ENCODE measurements at regions not wholly inside any gene's neighbourhood (a gene's known extent, or its start where the extent isn't known, plus 50 kb on each side); places are given as distances from the start of the nearest gene placed in this dataset.
A peak's percentile ranks its signal among the peaks of the same experiment; 100 is the strongest.

DNA sequence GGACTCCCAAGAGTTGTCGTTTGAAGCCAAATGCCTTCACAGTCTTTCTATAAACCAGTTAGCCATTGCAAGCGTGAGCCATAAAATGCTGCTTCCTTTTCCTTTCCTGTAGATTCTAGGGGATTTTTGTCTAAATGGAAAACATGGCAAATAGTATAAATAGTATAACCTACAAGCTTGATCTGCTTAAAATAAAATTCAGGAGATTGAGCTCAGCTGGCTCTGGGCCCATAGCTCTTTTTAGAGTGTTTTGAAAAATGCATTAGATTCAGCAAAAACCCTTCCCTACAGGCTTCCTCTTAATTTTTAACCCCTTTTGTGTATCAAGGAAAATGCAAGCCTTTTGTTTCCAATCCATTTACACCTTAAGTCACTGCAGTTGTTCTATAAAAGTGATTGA, 190.1 kb upstream of the GDF10 start:
- H4K20me1 ChIP-seq (ENCODE audit: insufficient read depth, low read length), result no peaks in the 10 kb centered on the region
- no peaks in the 10 kb centered on the region for H3K27me3 ChIP-seq (ENCODE audit: control insufficient read depth in 2 of 2, insufficient read depth in 2 of 2, low read length in 2 of 2)
- H3K9ac ChIP-seq (ENCODE audit: insufficient read depth, low read length, poor library complexity, severe bottlenecking), result no peak overlapping the region
- no peak overlapping the region for H3K4me2 ChIP-seq (replicated peaks; ENCODE audit: extremely low read depth, low read length, poor library complexity, severe bottlenecking)
- H3K4me3 Mint-ChIP-seq, result no peak overlapping the region
- no peak overlapping the region for H3K27ac ChIP-seq (ENCODE audit: low read depth in 1 of 2, low read length in 2 of 2)
- no peak overlapping the region for H2AFZ ChIP-seq (ENCODE audit: insufficient read depth, low read depth, low read length, poor library complexity, severe bottlenecking)
- peaks cover 5% of the 10 kb centered on the region for H3K4me1 Mint-ChIP-seq
- WGBS (ENCODE audit: insufficient coverage), result no CpG with 5 or more reads among the region's 2 CpGs
- H3K36me3 ChIP-seq (replicated peaks in 1 of 2; ENCODE audit: control insufficient read depth in 1 of 2, insufficient read depth in 2 of 2, low read length in 2 of 2), result no peaks in the 10 kb centered on the region
- intact Hi-C loops (cut with micrococcal nuclease), result no loop called here
- no peak overlapping the region for H3K27ac Mint-ChIP-seq
- no peak overlapping the region for H3K4me3 ChIP-seq (replicated peaks in 1 of 3; ENCODE audit: low read depth in 2 of 3, low read length in 3 of 3)
- no peaks in the 10 kb centered on the region for H3K9me3 ChIP-seq (replicated peaks in 1 of 2; ENCODE audit: control insufficient read depth in 1 of 2, insufficient read depth in 1 of 2, low read length in 2 of 2)
- H3K9me3 Mint-ChIP-seq, result no peaks in the 10 kb centered on the region
- H3K4me1 ChIP-seq (ENCODE audit: control insufficient read depth in 1 of 2, insufficient read depth in 2 of 2, low read length in 2 of 2), result peaks cover 3 to 4% of the 10 kb centered on the region in 2 donors
- no peaks in the 10 kb centered on the region for H3K36me3 Mint-ChIP-seq
- H3K27me3 Mint-ChIP-seq (ENCODE audit: low read depth in 3 of 3), result peaks cover 1 to 7% (median 2%) of the 10 kb centered on the region in 3 donors
- no peak for DNase-seq
- H3K79me2 ChIP-seq (ENCODE audit: insufficient read depth, low read length), result no peaks in the 10 kb centered on the region
- TF ChIP-seq CTCF (IDR thresholded peaks at IDR 0.05), result no peak

- Histone ChIP-seq H3K9me3 (replicated peaks in 1 of 2; ENCODE audit: control insufficient read depth in 1 of 2, insufficient read depth in 1 of 2, low read length in 2 of 2) (no peaks in the 10 kb centered on the region), H3K4me2 (replicated peaks; ENCODE audit: extremely low read depth, low read length, poor library complexity, severe bottlenecking) (no peak overlapping the region), H3K4me1 (ENCODE audit: control insufficient read depth in 1 of 2, insufficient read depth in 2 of 2, low read length in 2 of 2) (no peaks in the 10 kb centered on the region), H4K20me1 (ENCODE audit: insufficient read depth, low read length) (no peaks in the 10 kb centered on the region), H3K9ac (ENCODE audit: insufficient read depth, low read length, poor library complexity, severe bottlenecking) (no peak overlapping the region), H3K79me2 (ENCODE audit: insufficient read depth, low read length) (no peaks in the 10 kb centered on the region), H3K27ac (ENCODE audit: low read depth in 1 of 2, low read length in 2 of 2) (no peak overlapping the region), H3K27me3 (ENCODE audit: control insufficient read depth in 2 of 2, insufficient read depth in 2 of 2, low read length in 2 of 2) (no peaks in the 10 kb centered on the region), H3K36me3 (replicated peaks in 1 of 2; ENCODE audit: control insufficient read depth in 1 of 2, insufficient read depth in 2 of 2, low read length in 2 of 2) (no peaks in the 10 kb centered on the region), H3K4me3 (replicated peaks in 1 of 3; ENCODE audit: low read depth in 2 of 3, low read length in 3 of 3) (no peak overlapping the region), H2AFZ (ENCODE audit: insufficient read depth, low read depth, low read length, poor library complexity, severe bottlenecking) (no peak overlapping the region)
- intact Hi-C loops (cut with micrococcal nuclease), result no loop called here
- no peak overlapping the region for H3K4me3 Mint-ChIP-seq
- TF ChIP-seq CTCF (IDR thresholded peaks at IDR 0.05), result peak; percentile 7
- no peaks in the 10 kb centered on the region for H3K36me3 Mint-ChIP-seq
- H3K4me1 Mint-ChIP-seq, result peaks cover 1% of the 10 kb centered on the region
- H3K27ac Mint-ChIP-seq, result no peak overlapping the region
- H3K27me3 Mint-ChIP-seq (ENCODE audit: low read depth in 3 of 3), result peaks cover 1 to 7% (median 5%) of the 10 kb centered on the region in 3 donors
- DNase-seq, result no peak
- no peaks in the 10 kb centered on the region for H3K9me3 Mint-ChIP-seq
- WGBS (ENCODE audit: insufficient coverage), result 94% methylated on average over 5 of the region's 5 CpGs
Measured at GRCh38 chr10:47111329-47111862, 188.6 kb upstream of the GDF10 start.
